ENCODE measurements at regions not wholly inside any gene's neighbourhood (a gene's known extent, or its start where the extent isn't known, plus 50 kb on each side); places are given as distances from the start of the nearest gene placed in this dataset.
"Not testable (repeated sequence)": the region's sequence is repeated elsewhere in the genome, so short reads cannot be mapped to it uniquely, and the experiment has no call there.

DNA sequence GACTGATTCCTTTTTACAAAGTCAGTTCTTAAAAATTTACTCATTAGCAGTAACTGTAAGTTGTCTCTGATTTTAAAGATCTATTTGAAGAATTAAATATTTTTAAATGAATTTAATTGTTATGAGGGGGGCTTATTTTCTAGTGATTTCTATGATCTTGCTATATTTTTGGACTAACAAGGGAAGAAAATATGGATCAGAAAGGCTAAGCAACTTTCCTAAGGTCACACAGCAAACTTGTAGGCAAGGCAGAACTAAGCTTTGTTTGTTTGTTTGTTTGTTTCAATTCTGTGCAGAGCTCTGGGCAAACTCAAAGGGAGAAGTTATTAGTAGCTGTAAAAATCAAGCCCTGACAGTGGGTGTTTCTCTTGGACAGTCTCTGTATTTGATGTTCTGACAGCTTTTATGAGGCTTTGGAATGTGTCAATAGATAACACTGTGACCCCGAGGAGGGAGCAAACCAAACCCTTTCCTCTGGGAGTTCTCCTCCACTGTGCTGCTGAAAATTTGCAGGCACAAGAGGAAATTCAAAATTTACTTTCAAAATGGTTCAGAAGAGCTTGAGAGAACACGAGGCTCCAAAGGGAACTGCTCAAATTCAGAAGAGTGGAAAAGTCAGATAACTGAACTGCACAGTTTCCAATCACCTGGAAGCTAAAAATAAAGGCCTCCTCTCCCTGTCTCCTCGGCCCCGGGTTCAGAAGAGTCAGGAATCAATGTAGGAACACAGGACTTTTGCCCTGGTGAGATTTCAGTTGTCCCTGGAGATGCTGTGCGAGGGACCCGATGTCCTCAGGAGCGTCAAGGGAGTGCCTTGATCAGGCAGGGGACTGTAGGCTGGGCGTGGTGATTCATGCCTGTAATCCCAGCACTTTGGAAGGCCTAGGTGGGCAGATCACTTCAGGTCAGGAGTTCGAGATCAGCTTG, 325.7 kb downstream of the GATA3 start:
- no peak for DNase-seq

DNA sequence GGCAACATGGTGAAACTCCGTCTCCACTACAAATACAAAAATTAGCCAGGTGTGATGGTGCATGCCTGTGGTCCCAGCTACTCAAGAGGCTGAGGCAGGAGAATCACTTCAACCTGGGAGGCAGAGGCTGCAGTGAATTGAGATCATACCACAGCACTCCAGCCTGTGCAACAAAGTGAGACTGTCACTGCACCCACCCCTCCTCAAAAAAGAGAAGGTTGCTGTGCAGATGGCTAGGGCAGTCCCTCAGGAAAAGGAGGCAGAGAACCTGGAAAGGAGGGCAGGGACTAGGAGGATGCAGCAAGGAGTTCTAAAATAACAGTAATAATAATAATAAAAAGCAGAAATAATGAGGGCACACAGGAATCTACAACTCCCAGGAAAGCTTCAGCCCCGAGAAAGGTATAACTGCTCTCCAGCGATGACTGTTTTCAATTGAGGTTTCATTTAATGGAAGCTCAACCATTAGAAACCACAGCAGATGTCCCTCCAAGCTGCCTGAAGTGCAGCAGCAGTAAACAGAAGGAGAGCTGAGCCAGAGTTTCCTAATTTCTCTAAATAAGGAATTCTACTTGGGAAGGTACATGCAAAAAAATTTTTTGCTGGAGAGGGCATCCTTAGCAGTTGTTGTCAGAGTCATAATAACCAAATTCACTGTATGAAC, 326.5 kb downstream of the GATA3 start:
- no peak for DNase-seq

DNA sequence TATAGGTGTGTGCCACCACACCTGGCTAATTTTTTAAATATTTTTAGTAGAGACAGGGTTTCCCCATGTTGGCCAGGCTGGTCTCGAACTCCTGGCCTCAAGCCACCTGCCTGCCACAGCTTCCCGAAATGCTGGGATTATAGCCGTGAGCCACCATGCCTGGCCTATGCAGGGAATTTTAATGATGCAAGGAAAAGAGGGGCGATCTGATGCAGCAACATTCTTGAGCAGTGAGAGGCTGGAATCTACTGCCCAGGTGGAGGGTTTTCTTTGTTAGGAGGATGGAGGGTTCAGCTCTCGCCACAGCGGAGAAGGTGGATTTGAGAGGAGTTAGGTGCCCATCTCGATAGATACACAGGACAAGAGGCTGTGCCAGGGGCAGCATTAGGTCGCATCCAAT, 332.3 kb downstream of the GATA3 start:
- DNase-seq: no peak

DNA sequence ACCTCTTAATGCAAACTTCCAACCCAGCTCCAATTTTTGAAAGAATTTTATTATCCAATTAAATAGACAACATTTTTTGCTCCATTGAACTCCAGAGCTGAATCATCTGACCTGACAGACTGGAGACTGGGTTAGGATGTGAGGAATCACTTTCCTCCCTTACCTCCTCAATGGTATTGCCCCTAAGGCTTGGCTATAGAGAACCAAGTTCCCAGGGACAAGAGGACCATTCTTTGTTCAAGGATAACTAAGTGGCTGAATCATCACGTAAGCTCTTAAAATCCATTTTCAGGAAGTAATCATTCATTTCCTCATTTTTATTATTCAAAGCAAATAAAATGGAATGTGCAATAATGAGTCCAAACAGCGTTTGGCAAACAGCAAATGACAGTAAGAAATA, 335.1 kb downstream of the GATA3 start:
- DNase-seq: no peak

DNA sequence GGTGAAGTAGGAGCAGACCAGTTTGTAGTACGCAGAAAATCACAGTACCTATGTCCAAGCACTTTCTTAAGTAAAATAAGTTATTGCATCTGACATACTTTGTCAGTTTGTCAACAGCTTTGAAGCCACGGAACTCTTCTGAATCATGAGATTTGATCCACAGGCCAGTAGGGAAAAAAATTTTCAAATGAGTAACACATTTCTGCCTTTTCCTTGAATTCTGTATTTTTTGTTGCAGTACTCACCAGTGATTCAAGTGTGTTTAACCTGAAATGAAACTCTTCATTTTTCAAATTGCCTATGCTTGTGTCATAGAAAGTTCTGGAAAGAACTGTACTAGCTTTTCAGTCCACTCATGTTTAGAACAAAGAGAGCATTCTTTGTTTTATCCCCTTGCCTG, 337.7 kb downstream of the GATA3 start:
- DNase-seq: no peak

DNA sequence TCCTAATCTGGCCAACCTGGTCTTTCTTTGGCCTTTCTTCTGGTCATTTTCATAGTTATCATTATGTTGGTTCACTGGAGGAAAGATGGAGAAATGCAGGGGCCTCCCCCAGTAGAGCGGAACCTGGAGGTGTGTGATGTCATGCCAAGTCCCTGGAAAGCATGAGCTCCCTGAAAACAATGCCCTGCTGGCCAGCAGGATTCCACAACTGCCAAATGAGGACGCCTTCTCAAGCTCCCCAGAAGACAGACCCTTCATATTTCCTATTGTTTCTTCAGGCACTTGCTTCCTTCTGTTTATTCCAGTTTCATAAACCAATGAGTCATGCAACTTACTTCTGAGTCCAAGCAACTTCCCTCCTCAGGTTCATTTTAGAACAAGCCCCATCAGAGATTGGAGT, 339.0 kb downstream of the GATA3 start:
- DNase-seq: no peak

DNA sequence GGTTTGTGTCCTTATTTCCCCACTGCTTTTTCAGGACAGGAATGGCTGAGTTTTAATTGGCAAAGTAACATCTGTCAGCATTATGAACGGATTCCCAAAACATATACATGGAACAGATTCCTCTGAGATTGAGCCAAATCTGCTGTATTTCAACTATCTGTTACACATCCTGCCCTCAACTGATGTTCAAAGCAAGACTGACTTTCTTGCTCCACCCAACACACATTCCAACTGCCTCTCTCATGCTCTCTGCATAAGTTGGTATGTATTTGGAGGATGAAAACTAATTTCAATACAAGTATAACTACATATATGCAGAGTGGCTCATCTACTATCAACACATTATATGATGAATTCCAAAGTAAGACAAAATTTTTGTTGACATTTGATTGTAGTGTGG, 342.2 kb downstream of the GATA3 start:
- DNase-seq: no peak

DNA sequence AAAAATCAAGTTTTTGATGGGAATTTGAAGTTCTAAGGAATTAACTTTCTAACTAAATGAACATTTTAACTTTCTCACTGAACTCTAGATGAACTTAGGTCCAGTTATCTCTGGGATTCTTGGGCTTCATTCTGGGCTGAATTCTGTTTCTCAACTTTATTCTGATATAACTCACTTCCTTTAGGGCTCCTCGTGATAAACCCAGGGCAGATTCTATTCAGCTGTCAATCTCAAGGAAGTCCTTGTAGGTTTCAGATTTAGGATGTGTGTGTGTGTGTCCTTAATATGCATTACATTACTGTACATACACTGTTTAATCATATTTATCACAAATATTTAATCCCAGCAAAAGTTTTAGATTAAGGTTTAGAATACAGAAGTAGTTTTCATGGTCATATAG, 344.3 kb downstream of the GATA3 start:
- DNase-seq: no peak

DNA sequence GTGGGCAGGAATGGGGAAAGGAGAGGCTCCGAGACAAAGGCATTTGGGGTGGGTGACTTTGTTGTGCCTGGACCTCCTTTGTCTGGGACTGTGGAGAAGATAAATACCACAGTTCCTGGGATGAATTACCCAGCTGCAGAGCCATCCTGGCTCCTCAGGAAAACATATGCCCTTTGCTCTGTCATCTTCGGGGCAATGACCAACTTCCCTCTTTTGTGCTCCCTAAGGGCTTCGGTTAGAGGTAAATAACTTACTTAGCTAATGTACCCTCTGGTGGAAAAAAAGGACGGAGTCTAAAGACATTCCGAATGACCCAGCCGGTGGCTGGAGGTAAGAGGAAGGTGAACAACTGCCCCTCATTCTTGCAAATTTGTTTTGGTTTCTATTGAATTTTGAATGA, 345.7 kb downstream of the GATA3 start:
- no peak for DNase-seq

DNA sequence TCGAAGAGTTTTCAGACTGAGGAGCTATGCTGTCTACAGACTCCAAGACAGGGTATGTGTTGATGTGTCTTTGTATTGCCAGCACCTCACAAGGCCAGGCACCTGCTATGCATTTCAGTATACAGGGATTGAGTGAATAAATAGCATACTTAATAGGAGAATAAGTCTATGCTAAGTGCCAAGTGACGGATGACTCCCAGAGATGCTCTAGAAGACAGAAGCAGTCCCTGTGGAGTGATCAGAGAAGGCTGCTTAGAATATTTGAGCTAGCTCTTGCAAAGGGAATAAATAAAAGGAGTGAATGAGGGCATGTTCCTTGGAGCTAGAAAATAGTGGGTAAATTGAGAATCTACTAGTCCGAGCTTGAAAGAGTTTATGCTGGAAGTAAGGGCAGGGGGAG, 346.4 kb downstream of the GATA3 start:
- no peak for DNase-seq

DNA sequence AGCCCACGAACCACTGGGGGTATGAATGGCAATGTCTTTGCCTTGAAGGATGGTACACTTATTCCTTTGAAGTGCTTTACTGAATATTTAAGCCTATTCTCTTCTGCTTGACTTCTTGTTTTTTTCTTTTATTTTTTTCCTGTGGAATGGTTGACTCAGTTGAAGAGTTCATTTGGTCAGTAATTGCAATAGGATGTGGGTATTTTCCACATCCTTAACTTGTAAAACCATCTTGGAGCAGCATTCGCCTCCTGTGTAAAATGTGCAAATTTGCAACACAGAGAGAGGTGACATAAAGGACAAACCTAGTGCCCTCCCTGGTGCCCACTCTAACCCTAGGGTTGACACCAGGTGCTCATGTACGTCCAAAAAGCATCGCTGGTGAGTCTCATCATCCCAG, 347.0 kb downstream of the GATA3 start:
- DNase-seq: no peak

DNA sequence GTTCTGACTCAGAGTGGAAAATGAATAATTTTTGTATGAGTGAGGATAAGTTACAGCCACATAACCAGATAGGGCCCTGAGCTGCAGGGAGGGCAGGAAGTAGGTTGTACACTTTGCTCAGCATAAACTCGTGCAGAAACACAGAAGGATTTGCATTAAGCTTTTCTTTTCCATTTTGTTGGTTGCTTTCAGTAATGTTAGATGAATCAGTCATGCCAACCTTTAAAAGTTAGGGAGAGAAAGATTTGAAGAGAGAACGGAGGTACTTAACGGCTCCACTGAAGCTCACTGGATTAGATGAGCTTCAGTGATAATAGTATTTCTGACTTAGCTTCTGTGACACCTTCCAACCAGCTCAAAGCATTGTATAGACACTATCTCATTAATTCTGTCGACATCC, 348.1 kb downstream of the GATA3 start:
- no peak for DNase-seq

DNA sequence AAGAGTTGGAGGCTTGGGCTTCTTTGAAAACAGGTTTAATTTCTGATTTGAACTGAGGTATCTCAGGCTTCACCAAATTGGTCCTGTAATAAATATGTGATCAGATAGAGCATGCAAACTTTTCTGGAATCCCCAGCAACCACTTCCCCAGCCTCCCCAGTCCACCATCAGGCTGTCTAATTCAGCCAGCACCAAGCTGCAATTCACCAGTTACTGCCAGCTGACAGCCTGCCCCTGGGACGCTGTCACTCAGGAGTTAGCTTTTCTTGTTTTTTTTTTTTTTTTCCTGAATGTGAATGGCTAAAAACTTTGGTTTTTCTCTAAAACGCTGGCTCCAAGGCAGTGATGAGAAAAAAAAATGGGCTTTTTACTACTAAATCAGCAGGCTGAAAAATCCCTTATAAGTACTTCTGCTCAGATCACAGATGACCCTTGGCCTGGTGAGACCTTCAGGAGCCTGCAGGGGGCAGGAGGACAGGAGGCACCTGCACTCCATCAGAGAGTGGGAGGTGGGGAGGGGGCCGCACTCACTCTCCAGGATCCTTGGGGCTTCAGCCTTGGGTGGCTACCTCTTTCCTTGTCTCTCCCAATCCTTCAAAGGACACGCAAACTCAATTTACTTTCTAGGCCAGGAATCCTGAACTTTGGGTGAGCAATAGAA, 349.4 kb downstream of the GATA3 start:
- no peak for DNase-seq

DNA sequence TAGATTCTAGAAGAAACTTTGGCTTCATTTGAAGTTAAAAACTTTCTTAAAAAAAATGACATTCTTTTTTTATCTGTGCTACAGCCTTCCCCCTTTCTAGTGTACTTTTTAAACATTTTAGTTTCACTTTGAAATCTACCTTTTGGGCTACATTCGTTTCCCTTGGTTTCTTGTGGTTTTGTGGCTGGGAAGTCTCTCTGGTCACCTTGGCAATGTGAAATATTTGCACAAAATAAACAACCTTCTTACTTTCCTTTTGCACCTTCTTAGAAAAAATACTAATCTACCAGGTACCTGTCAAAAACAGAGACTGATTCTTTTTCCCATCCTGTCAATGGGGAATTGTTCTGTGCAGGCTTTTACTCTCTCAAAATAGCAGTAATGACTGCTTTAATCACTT, 350.2 kb downstream of the GATA3 start:
- DNase-seq: no peak

DNA sequence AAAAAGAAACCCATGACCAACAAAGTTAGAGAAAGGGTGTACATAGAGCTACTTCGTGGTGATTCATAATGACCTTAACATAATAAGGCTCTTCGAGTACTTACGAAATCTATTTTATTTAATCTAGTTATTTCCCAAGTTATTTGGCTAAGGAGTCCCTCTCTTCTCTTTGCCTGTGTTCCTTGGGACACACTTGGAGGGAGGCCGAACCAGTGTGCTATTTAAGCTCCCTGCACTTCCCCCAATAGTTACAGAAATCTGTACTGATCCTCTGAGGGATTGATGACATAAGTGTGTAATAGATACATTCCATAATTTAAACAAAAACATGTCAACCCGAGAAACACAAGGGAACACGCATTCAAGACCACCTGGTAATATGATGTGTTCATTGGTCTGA, 351.1 kb downstream of the GATA3 start:
- no peak for DNase-seq

DNA sequence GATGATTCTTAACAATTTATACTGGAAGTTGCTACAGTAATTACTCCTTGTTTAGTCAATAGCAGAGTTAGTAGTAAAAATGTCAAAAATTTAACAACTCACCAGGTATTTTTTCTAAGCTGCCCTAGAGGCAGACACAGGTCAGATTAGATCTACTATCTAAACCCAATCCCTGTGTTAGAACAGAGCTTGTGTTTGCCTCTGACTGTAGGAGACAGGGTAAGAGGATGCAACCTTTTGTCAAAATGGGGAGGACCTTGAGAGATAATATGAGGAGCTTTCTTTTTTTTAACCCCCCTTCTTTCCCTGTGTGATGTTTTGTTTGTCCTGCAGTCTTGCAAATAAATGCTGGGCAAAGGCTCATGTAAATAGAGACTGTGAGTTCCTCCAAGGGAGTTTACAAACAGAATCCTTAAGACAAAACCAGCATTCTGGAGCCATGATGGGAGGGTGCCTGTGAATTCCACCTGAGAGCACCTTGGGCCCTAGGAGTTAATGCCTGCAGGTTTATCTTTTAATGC, 353.1 kb downstream of the GATA3 start:
- DNase-seq: no peak

DNA sequence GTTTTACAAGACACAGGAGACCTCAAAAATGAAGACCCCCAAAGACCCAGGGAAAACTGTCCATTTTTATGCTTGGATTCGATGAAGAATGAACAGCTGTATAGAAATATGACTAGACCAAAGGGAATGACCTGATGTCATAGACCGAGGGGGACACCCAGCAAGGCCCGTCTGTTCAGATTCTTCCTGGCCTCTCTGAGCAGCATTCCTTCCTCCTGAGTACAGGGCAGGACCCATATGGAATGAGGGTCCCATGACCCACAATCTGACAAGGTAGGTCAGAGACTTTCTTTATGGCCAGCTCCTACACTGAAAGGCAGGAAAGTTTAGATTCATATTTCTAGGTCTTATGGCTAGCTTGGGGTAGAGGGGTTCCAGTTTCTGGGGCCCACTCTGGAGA, 356.0 kb downstream of the GATA3 start:
- DNase-seq: no peak

DNA sequence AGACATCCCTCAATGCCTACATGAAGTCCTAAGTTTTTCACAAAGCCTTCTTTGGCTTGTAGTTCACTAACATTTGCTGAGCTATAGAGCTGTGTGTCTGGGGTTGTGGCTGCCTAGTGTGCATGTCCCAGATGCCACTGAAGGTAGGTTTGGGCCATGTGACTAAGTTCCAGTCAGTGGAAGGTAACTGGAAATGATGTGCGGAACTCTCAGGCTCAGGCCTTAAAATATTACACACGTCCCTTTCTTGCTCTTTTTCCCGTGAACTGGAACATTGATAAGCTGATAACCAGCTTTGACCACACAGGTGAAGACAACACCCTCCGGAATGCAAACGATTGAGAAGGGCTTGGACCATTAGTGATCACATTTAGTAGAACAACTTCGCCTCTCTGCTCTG, 358.1 kb downstream of the GATA3 start:
- DNase-seq: no peak

DNA sequence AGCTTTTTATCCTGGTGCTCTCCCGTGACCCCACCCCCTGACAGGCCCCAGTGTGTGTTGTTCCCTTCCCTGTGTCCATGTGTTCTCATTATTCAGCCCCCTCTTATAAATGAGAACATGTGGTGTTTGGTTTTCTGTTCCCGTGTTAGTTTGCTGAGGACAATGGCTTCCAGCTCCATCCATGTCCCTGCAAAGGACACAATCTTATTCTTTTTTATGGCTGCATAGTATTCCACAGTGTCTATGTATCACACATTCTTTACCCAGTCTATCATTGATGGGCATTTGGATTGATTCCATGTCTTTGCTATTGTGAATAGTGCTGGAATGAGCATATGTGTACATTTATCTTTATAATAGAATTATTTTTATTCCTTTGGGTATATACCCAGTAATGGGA, 360.5 kb downstream of the GATA3 start:
- not testable (repeated sequence) for DNase-seq

DNA sequence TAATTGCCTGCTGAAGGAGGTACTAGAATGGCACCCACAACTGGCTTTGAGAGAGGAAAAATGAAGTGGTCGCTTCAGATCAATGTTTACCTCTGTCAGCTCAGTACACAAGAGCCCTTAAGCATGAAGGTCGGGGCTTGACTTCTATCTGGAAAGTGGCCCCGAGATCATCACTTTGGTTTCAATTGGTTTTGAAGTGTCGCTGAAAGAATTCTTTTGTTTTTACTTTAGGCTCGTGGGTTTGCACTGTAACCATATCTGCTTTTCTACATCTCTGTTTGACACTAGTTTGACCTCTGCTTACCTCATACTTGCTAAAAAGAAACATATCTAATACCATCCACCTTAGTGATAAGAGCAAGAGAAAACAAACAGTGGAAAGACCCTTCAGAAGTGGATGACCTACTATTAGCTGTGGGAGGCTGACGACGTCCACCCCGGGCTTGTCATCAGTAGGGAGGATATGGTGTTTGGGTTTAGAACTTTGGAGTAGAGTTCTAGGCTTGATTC, 361.8 kb downstream of the GATA3 start:
- no peak for DNase-seq

DNA sequence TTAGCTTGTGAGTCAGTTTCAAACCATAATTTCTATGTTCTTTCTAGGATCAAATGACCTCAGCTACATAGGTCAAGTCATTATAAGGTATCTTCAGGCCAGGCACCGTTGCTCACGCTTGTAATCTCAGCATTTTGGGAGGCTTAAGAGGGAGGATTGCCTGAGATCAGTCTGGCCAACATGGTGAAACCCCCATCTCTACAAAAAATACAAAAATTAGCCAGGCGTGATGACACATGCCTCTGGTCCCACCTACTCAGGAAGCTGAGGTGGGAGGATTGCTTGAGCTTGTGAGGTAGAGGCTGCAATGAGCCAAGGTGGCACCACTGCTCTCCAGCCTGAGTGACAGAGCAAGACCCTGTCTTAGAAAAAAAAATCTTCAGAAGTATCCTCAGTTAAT, 362.3 kb downstream of the GATA3 start:
- no peak for DNase-seq

DNA sequence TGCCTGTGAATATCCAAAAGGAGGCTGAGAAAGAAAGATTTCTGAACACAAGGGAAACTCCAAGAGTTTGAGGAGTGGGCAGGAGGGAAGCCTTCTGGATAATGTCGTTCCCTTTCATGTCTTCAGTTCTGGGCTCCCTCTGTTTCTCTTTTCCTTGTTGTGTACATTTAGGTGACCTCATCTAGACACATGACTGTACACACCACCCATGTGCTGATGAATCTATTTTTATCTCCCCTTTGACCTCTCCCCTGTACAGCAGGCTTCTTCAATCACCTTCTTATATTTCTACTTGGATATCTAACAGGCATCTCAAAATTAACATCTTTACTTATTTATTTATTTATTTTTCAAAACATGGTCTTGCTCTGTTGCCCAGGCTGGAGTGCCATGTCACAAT, 363.1 kb downstream of the GATA3 start:
- no peak for DNase-seq

DNA sequence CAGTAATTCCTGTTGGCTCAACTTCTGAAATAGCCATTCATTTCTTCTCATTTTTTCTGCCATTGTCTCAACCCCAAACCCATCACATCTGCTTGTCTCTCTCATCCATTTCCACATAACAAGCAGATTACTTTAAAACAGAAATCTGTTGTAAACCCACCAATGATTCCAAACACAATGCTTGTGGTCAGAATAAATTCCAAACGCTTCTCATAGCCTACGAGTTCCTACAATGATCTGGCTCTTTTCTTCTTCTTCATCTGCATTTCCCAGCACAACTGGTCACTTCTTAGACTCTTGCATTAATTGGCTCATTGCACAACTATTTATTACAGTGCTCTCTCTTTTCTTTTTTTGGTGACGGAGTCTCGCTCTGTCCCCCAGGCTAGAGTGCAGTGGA, 364.1 kb downstream of the GATA3 start:
- DNase-seq: no peak

Data from muscle of arm (tissue), 1 donor.